ENCODE measurements at regions not wholly inside any gene's neighbourhood (a gene's known extent, or its start where the extent isn't known, plus 50 kb on each side); places are given as distances from the start of the nearest gene placed in this dataset.

GRCh38 chr6:159098636-159099106 is 53.9 kb upstream of the TAGAP start:
- H3K4me1 ChIP-seq (ENCODE audit: insufficient read depth, low read length): peaks cover 69% of the 10 kb centered on the region
- ATAC-seq (ENCODE audit: poor library complexity): peak; percentile 83
- H3K4me1 Mint-ChIP-seq (ENCODE audit: low read depth): peaks cover 76% of the 10 kb centered on the region
- CTCF ChIA-PET: interaction anchor here (1.1 to 1.2 kb wide), 2 partner anchors 36 to 57 kb away, joined by 4 read pairs; no protein-coding TSS in a partner anchor
- no peaks in the 10 kb centered on the region for H3K9me3 ChIP-seq (ENCODE audit: control insufficient read depth in 1 of 2, insufficient read depth in 1 of 2, low read length in 2 of 2)
- peak; percentile 41 to 95 (median 61) for DNase-seq
- no peaks in the 10 kb centered on the region for H3K36me3 ChIP-seq (ENCODE audit: insufficient read depth, low read length)
- H3K9me3 Mint-ChIP-seq: no peaks in the 10 kb centered on the region
- no peaks in the 10 kb centered on the region for H3K27me3 ChIP-seq (ENCODE audit: control insufficient read depth in 1 of 2, insufficient read depth in 2 of 2, low read length in 2 of 2)
- no peaks in the 10 kb centered on the region for H3K27me3 Mint-ChIP-seq
- no peaks in the 10 kb centered on the region for H3K36me3 Mint-ChIP-seq (ENCODE audit: low read depth)
- H3K27ac ChIP-seq (ENCODE audit: low read depth in 1 of 2, low read length in 2 of 2): peak overlapping the region; percentile 70 to 87
- intact Hi-C loops (cut with DNase I, micrococcal nuclease): loop anchor here in 1 of 2 experiments (1.0 kb wide), 2 partner anchors 36 to 56 kb away; no protein-coding TSS in a partner anchor
- peak overlapping the region; percentile 28 for H3K4me3 ChIP-seq (ENCODE audit: low read length)
- H3K27ac Mint-ChIP-seq: peak overlapping the region; percentile 86
- POLR2A ChIA-PET: interaction anchor here (0.7 to 9.6 kb wide), 6 partner anchors 8 to 90 kb away, joined by 3 to 99 read pairs (median 4); partner anchors contain the start of gene TAGAP
- H3K4me3 Mint-ChIP-seq: peak overlapping the region; percentile 43
- no peak for TF ChIP-seq CTCF (IDR thresholded peaks at IDR 0.05)

GRCh38 chr6:159097256-159097655 is 52.5 kb upstream of the TAGAP start:
- H3K27ac ChIP-seq (ENCODE audit: low read depth in 1 of 2, low read length in 2 of 2): no peak overlapping the region

GRCh38 chr6:159095616-159096015 is 50.8 kb upstream of the TAGAP start:
- intact Hi-C loops (cut with DNase I, micrococcal nuclease): loop anchor here in 1 of 2 experiments (2.0 kb wide), 2 partner anchors 31 to 49 kb away; no protein-coding TSS in a partner anchor
- H3K4me1 Mint-ChIP-seq (ENCODE audit: low read depth): peaks cover 65% of the 10 kb centered on the region
- POLR2A ChIA-PET: interaction anchor here (1.4 to 9.6 kb wide), 4 partner anchors 11 to 60 kb away, joined by 4 to 99 read pairs (median 20); partner anchors contain the start of gene TAGAP
- Histone ChIP-seq H3K36me3 (ENCODE audit: insufficient read depth, low read length) (no peaks in the 10 kb centered on the region), H3K4me3 (ENCODE audit: low read length) (no peak overlapping the region), H3K27me3 (ENCODE audit: control insufficient read depth in 1 of 2, insufficient read depth in 2 of 2, low read length in 2 of 2) (no peaks in the 10 kb centered on the region), H3K4me1 (ENCODE audit: insufficient read depth, low read length) (peaks cover 60% of the 10 kb centered on the region), H3K27ac (ENCODE audit: low read depth in 1 of 2, low read length in 2 of 2) (no peak overlapping the region), H3K9me3 (ENCODE audit: control insufficient read depth in 1 of 2, insufficient read depth in 1 of 2, low read length in 2 of 2) (no peaks in the 10 kb centered on the region)
- ATAC-seq (ENCODE audit: poor library complexity): no peak
- no peaks in the 10 kb centered on the region for H3K27me3 Mint-ChIP-seq
- CTCF ChIA-PET: interaction anchor here (1.1 kb wide), 1 partner anchor 39 kb away, joined by 4 read pairs; no protein-coding TSS in a partner anchor
- TF ChIP-seq CTCF (IDR thresholded peaks at IDR 0.05): no peak
- H3K9me3 Mint-ChIP-seq: no peaks in the 10 kb centered on the region
- H3K27ac Mint-ChIP-seq: no peak overlapping the region
- DNase-seq: no peak
- H3K4me3 Mint-ChIP-seq: no peak overlapping the region
- no peaks in the 10 kb centered on the region for H3K36me3 Mint-ChIP-seq (ENCODE audit: low read depth)

More at GRCh38 chr6:159097256-159097655, 52.5 kb upstream of the TAGAP start:
- no peak for TF ChIP-seq CTCF (IDR thresholded peaks at IDR 0.05)
- no peak for ATAC-seq (ENCODE audit: poor library complexity)
- H3K27ac Mint-ChIP-seq: peak overlapping the region; percentile 86
- H3K9me3 ChIP-seq (ENCODE audit: control insufficient read depth in 1 of 2, insufficient read depth in 1 of 2, low read length in 2 of 2): no peaks in the 10 kb centered on the region
- no peaks in the 10 kb centered on the region for H3K9me3 Mint-ChIP-seq
- peaks cover 75% of the 10 kb centered on the region for H3K4me1 Mint-ChIP-seq (ENCODE audit: low read depth)
- no peaks in the 10 kb centered on the region for H3K27me3 ChIP-seq (ENCODE audit: control insufficient read depth in 1 of 2, insufficient read depth in 2 of 2, low read length in 2 of 2)
- CTCF ChIA-PET: no interaction called here
- no peak overlapping the region for H3K4me3 Mint-ChIP-seq
- intact Hi-C loops (cut with DNase I, micrococcal nuclease): no loop called here
- H3K4me3 ChIP-seq (ENCODE audit: low read length): no peak overlapping the region
- H3K36me3 Mint-ChIP-seq (ENCODE audit: low read depth): no peaks in the 10 kb centered on the region
- no peaks in the 10 kb centered on the region for H3K36me3 ChIP-seq (ENCODE audit: insufficient read depth, low read length)
- DNase-seq: no peak
- POLR2A ChIA-PET: interaction anchor here (1.7 to 9.6 kb wide), 2 partner anchors 10 to 54 kb away, joined by 7 to 99 read pairs; partner anchors contain the start of gene TAGAP
- peaks cover 64% of the 10 kb centered on the region for H3K4me1 ChIP-seq (ENCODE audit: insufficient read depth, low read length)
- H3K27me3 Mint-ChIP-seq: no peaks in the 10 kb centered on the region

All from CD4-positive, alpha-beta T cell (primary cell).